HG02798 (cell line): ENCODE measurements at regions not wholly inside any gene's neighbourhood (a gene's known extent, or its start where the extent isn't known, plus 50 kb on each side); places are given as distances from the start of the nearest gene placed in this dataset.

Experiments
- ATAC-seq: cut with Tn5 transposase; IDR thresholded peaks from one replicate; pipeline ENCODE4 v1.9.1; 2021; ENCODE audit warnings: mild to moderate bottlenecking; ENCODE audit not compliant: unreplicated experiment, poor library complexity

DNA sequence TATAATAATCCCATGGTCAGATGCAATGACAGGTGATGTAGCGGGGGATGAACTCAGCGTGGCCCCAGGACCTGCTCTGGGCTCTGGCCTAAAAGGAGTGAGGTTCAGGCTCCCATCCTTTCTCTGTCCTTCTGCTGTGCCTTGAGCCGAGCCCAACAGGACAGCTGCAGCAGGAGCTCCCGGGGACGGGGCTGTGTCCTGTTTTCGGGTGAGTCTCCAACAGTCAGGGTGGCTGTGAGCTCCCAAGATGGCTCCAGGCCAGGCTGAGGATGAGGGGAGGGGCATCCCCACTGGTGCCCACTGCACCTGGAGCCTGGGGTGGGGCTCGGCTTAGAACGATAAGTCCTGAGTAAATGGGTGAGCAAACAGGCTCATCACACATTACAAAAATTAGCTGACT is 1385.0 kb downstream of the BRD1 start:
- no peak for ATAC-seq

DNA sequence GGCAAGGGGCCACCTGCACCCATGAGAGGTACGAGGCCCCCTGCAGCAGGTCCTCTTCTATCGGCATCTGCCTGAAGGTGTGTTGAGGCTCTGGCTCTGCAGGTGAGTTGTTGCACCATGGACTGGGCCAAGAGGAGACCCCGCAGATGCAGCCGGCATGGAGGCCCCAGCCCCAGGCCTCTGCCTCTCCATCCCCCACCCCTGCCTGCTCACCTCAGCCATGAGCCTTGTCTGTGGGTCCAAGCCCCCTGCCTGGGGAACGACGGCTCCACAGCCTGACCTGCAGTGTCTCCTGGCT is 1386.2 kb downstream of the BRD1 start:
- no peak for ATAC-seq

DNA sequence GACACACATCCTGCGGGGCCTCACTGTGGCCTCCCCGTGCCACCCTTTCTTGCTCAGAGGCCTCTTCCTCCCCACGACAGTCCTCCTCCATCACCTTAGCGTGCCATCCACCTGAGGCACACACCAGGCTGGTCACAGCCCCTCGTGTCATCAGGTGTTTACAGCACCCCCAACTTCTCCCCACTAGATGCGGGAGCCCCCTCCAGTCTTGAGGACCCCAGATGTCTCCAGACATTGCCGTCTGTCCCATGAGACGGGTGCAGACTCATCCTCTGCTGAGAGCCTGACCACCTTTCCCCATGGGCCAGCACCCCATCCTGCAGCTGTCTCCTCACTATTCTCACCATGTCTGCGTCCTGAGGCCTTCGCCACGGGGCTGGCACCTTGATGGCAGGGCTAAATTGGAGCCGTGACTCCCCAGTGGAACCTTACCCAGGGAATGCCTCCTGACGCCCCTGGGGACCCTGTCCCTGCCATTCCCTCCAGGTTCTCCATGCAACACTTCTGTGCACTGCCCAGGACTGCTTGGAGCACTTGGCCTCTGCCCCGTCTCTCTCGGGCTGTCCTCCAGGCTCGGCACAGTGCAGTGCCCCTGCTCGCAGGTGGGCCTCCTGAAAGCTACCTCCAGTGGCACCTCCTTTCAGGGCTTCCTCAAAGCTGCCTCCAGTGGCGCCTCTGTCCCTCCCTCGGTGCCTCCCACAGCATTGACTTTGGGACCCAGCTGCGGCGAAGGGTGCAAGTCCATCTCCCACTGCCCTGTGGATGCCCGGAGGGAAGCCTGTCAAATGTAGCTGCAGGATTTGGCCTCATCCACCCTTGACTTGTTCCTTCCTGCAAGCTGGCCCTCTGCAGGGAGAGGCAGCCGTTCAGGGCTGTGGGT is 1386.8 kb downstream of the BRD1 start:
- no peak for ATAC-seq

DNA sequence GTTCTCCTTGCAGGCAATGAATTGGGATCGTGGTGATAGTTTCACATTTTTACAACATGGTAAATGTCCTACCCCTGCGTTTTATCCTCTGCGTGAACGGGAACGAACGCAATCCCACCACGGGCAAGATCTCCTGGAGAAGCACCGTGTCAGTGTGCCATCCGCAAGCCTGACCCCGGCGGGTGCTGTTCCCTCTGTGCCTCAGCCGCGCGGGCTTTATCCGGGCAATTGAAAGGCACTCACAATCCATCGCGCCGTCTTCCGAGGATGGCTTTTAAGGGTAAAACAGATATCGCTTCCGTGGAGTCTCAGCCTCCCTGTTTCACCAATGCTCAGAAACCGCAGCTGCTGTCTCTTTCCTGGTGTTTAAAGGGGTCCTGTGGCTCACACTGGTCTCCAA is 1387.5 kb downstream of the BRD1 start:
- no peak for ATAC-seq

DNA sequence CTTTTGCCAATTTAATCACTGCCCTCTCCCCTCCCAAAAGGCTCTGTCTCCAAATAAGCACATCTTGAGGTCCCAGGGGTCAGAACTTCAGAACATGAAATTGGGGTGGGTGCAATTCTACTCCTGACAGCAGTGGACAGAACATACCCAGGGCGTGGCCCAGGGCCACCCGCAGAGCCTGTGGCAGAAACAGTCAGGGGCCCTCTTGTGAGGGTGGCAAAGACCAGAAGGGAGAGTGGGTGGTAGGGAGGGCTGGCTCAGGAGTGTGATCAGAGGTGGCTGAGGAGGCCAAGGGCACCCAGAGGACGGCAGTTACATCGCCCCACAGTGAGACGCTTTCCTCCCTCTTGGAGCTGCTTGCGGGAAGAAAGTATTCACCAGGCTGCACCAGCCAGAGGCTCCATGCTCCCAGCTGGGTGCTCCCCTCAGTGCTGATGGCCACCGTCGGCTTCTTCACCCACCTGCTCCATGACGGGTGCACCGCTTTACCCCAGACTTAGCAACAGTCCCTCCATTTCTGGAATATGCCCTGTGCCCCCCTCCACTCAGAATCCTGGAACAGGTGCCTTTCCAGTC is 1388.0 kb downstream of the BRD1 start:
- no peak for ATAC-seq

DNA sequence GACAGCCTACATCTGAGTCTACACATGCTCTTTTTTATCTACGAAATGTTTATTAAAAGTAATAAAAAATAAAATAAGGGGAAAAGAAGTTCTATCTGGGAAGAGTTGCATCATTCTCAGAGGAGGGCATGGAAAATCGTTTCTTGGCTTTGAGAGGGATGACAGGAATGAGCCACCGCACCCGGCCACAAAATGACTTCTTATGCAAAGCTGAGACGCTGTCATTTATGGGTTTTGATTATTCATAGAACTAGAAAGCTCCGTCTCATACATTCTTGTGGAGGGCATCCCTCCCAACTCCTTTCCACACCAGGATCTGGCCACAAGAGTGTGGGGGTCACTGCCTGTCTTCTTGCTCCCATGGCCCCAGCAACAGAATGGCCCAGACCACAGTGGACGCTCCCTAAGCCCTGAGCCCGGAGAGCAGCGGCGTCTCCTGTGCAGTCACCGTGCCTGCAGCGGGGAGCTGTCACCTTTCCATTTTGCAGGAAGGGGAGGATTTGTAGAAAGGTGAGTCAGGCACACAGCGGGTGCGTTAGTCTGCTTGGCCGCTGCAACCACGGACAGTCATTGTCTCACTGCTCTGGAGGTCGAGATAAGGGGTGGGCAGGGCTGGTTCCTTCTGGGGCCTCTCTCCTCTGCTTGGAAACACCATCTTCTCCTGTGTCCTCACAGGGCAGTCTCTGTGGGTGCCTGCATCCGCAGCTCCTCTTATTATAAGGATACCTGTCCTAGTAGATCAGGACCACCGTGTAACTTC is 1388.7 kb downstream of the BRD1 start:
- ATAC-seq = no peak

DNA sequence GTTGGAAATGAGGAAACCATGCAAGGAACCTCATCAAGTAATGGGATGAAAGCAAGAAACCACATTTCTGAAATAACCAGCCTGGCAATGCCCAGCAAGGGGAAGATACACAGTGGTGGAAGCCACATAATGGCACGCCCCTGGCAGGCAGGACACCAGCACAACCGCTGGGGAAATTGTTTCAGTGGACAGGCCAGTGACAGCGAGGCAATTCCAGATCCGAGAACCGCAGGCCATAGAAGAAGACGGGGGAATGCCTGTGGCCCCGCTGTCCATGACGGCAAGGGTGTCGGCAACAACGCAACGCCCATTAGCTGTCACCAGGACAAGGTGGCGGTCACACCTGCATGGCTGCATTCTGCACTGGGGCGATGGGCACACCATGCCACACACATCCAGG is 1389.6 kb downstream of the BRD1 start:
- no peak for ATAC-seq

DNA sequence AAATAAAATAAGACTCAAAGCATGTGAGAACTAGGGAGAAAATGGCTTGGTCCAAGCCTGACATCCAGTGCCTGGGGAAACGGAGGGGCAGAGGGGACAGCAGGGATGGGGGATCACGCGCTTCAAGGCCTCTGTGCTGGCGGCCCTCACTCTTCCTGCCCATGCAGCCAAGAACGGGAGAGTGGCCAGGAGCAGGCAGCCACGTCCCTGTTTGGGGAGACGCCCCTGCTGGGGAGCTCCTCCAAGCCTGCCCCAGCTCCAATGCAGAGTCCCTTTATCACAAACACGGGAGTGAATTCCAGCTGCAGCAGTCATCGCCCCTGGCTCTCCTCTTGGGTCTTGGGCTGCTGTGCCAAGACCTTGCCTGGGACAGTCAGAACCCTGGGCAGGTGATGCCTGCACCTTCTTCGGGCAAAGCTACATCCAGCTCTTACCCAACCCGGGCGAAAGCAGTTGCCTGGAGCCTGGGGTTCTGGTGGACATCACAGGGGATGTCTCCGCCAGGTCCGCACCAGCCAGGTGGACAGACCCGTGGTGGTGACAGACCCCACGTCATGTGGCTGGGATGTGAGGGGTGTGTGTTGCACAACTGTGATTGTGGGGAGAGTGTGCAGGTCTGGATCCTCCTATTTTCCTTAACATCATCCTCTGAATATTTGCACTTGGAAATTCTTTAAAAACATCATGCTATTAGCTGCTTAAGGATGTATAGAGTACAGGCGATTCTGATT is 1391.3 kb downstream of the BRD1 start:
- ATAC-seq = no peak

DNA sequence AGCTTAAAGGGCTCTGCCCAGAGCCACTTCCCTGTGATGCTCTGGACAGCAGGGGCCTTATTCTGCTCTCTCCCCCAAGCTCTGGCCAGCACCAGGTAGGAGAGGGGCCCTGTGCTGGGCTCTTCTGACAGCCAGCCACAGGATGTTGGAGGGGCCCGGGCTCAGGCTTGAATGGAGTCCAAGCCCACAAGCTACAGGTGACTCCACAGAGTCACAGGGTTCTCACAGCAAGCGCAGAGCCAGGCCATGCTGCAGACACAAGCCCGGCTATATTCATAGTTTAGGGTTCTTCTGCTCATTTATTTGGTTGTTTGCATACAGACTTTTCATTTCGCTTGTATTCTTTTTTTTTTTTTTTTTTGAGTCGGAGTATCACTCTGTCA is 1392.8 kb downstream of the BRD1 start:
- no peak for ATAC-seq

DNA sequence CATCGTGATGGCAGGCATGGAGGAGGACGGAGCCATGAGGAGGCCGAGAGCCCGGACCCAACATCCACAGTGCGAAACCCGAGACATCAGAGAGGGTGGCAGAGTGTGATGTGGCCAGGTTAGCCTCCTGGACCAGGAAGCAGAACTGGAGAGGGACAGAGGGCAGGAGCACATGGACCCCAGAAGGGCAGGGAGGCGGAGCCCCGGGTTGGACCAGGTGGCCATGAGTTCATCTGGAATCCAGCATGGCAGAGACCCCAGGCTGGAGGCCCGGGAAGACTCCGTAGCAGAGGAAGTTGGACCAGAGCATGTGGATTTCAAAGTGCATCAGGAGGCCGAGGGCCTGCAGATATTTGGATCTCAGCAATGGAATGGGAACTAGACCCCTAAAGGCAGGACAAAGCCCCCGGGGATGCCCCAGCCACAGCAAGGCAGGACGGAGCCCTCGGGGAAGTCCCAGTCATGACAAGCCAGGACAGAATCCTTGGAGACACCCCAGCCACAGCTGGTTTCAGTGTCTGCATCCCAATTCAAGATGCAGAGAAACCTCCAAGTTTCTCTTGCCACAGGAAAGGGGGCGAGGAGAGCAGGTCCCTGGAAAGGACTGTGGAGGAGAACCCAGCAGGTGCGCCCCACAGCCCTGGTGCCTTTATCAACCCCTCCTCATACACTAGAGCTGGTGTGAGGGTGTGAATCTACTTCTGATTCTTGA is 1393.4 kb downstream of the BRD1 start:
- no peak for ATAC-seq

DNA sequence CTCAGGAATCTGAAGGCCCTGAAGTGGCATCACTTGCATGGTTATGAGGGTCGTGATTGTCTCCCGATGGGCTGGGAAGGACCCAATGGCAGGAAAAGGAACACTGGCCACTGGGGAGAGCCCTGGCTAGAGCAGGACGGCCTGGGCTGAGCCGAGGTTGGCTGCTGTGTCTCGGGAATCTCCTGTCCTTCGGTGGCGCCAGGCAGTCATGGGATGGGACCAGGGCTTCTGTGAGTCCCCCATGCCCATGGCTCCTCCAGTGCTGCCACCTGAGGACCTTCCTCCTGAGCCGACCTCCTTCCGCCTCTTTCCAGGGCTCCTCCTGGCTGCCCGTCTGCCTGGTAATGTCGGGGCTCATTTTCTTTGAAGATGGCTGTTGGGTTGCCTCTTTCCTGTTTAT is 1394.0 kb downstream of the BRD1 start:
- no peak for ATAC-seq

DNA sequence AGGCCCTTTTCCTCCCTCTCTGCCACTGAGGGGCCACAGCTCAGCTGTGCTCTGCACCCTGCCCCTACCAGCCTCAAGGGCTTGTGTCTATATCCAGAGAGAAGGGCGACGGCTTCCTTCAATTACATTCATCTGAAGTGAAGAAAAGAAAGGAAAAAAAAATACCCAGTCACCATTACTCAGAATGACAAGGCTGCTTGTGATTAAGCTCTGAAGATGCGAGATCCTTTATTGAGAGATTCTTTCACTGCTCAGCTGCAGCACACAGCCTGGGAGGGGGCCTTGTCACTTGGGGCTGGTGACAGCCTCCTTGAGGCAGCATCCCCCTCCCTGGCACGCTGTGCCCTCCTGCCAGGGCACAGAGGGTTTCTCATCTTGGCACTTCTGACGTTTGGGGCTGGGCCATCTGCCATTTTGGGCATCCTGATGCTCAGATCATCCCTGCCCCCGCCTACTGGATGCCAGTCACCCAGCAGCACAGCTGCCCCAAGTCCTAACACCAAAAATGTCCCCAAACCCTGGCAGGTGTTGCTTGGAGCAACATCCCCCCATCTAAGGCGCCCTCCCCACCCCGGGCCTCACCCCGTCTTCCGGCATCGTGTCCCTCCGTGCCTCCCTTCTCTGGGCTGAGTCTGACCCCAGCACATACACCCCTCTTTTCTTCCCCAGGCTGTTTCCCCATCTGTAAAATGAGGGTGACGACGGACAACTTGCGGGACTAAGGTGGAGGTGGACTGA is 1394.7 kb downstream of the BRD1 start:
- ATAC-seq = no peak

DNA sequence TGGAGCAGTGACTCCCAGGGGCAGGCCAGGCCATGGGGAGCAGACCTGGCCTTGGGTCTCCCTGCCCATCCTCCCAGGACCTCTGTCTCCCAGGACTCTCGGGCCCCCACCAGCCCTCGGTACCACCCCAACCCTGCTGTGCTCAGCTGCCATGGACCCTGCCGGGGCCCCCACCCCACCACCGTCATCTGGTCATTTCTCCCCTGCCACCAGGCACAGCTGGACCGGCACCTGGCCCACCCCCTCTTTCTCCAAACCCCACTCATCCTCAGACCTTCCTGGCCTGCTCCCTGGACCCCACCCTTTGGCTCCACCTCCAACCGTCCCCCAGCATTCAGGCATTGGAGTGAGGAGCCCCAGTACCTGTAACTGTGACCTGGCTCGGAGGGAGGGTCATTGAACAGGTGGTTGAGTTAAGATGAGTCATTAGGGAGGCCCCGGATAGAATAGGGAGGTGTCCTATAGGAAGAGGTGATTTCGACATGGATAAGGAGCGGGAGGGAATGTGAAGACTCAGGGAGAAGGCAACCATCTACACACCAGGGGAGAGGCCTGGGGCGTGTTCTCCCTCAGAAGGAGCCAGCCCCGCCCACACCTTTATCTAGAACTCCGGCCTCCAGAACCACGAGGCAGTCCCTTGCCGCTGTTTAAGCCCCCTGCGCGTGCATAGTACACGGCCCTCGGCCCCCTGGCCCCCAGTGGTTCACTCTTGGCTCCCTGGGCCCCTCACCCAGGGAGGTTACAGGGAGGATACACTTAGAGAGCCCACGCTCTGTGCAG is 1395.9 kb downstream of the BRD1 start:
- ATAC-seq = no peak

DNA sequence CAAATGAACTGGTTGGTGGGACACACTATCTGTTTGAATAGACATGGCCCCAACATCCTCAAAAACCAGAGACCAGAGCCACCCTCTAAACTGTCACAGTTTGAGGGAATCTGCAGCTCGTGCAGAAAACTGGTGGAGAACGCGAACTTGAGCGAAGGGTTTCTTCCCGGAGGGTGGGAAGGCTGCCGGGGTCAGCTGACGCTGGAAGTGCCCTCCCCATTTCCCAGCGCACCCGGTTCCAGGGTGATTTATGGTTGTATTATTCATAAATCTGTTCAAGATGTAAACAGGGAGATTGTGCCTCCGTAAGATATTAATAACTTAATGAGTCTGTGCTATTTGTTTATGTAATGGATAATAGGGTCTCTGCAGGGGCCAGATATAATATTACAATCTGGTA is 1396.7 kb downstream of the BRD1 start:
- ATAC-seq = no peak

DNA sequence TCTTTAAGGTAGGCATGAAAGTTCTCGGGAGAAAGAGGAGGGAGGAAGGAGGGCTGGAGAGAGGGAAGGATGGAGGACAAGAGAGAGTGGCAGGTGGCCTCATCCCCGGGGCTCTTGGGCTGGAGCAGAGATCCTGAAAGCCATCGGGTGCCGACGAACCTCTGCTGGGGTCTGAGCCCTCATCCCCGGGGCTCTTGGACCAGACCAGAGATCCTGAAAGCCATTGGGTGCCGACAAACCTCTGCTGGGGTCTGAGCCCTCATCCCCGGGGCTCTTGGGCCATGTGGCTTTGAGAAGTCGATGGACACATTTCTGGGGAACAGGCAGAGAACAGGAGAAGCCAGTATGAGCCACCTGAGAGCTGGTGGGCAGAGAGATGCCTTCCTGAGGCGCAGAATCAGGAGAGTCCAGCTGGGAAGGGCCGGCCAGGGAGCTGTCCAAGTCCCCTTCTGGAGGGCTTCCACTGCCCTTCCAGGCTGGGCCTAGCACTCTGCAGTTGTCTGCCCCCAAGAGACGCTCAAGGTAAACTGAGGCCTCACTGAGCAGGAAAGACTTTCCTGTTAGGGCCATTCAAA is 1398.1 kb downstream of the BRD1 start:
- no peak for ATAC-seq

DNA sequence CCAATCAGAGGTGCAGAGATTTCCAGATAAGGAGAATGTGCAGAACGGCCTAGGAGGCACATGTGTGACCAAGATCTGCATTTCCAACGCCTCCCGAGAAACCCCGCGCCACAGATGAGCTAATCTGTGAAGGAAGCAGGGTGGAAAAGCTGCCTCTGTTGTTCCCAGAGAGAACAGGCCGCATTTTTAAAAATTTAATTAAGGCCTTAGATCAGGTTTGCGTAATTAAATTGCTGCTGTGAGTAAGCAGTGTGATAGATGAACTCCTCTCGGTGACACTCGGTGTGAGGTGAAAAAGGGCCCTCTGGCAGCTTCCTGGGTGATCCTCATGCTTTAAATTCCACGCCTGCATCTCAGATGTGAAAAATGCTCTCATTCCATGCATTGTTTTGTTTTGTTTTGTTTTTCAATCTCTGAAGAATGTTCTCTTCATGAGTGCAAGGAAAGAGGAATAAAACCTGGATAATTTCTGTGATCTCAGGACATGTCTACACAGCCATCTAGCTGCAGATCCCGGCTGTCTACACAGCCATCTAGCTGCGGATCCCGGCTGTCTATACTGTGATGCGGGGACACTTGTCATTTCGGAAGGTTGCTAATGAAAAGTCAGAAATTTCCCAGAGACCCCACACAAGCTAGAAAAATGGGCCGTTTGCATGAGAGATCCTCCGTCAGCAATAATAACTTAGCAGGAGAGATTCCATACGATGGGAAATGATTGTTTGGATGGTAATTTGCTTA is 1398.9 kb downstream of the BRD1 start:
- no peak for ATAC-seq

DNA sequence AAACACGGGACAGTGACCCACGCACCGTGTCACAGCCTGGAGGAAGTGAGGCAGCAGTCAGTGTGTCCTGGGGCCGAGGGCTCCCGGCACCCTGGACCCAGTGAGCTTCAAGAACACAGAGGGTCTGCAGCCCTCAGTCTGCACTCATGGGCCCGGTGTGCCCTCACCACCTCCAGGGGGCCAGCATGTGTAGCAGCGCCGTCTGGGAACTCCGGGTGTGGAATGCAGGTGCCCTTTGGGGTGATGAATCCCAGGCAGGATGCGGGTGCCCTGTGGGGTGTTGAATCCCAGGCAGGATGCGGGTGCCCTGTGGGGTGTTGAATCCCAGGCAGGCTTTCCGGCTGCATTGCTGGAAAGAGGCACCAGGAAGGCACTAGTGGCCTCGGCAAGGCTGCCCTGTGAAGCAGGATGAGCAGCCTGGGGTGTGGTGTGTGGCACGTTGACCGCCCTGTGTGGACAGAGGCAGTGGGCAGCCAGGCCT is 1399.9 kb downstream of the BRD1 start:
- ATAC-seq = no peak
